ENCODE measurements at regions not wholly inside any gene's neighbourhood (a gene's known extent, or its start where the extent isn't known, plus 50 kb on each side); places are given as distances from the start of the nearest gene placed in this dataset.

DNA sequence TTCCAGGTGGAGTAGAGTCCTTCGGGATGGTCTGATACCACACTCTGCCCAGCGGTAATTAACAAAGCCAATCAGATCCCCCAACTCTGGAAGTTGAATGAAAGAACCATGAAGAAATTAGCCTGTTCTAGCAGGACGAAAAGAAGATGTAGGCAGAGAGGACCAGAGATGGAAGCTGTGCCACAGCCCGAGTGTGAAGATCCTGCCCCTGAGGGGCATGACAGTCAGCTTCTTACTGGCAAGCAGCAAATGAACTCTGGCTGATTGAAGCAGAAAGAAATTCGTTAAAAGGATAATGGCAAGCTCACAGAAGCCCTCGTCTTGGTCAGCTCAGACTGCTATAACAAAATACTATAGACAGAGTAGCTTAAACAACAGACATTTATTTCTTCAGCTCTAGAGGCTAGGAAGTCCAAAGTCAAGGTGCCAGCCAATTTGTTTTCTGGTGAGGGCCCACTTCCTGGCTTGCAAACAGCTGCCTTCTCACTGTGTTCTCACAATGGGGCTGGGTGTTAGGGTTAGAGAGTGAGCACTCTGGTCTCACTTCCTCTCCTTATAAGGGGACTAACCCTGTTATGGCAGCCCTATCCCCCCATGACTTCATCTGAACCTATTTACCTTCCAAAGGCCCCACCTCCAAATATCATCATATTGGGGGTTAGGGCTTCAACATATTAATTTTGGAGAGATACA is 307.1 kb downstream of the VPS13C start:
- TF ChIP-seq, protein P1, sequence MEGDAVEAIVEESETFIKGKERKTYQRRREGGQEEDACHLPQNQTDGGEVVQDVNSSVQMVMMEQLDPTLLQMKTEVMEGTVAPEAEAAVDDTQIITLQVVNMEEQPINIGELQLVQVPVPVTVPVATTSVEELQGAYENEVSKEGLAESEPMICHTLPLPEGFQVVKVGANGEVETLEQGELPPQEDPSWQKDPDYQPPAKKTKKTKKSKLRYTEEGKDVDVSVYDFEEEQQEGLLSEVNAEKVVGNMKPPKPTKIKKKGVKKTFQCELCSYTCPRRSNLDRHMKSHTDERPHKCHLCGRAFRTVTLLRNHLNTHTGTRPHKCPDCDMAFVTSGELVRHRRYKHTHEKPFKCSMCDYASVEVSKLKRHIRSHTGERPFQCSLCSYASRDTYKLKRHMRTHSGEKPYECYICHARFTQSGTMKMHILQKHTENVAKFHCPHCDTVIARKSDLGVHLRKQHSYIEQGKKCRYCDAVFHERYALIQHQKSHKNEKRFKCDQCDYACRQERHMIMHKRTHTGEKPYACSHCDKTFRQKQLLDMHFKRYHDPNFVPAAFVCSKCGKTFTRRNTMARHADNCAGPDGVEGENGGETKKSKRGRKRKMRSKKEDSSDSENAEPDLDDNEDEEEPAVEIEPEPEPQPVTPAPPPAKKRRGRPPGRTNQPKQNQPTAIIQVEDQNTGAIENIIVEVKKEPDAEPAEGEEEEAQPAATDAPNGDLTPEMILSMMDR (IDR thresholded peaks at IDR 0.05) = no peak
- no peak for TF ChIP-seq POLR2A (IDR thresholded peaks at IDR 0.05)
- no peak for TF ChIP-seq EP300 (IDR thresholded peaks at IDR 0.05)
- WGBS, 2 donors = 85 to 89% methylated on average over 6 of the region's 6 CpGs

DNA sequence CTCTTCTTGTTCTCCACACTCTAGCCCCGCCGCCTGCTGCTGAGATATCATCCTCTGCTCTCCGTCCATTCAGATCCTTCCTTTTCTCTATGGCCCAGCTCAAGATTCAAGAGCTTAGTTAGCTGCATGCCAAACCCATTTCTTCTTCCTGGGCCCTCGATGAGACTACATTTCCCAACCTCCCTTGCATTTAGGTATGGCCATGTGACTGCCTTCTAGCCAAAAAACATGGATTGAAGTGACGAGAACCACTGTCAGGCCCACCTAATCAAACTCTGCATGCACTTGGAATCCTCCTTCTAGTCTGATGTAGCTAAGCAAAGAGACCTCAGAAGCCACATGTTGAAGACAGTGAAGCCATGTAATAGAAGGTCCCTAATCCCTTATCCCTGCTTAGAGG is 308.2 kb downstream of the VPS13C start:
- no peak for DNase-seq (ENCODE audit: low spot score in 2 of 2)
- TF ChIP-seq POLR2A (IDR thresholded peaks at IDR 0.05) = no peak
- no peak for TF ChIP-seq EP300 (IDR thresholded peaks at IDR 0.05)
- TF ChIP-seq, protein P1 (IDR thresholded peaks at IDR 0.05) = no peak
- H3K36me3 ChIP-seq = no peaks in the 10 kb centered on the region
- H3K27ac ChIP-seq = no peak overlapping the region
- no peak overlapping the region for H3K4me3 ChIP-seq
- H3K9me3 ChIP-seq = no peaks in the 10 kb centered on the region
- H3K4me1 ChIP-seq = no peaks in the 10 kb centered on the region
- no peaks in the 10 kb centered on the region for H3K27me3 ChIP-seq
- WGBS, 2 donors = 73 to 75% methylated on average over 5 of the region's 5 CpGs

More for the DNA sequence above, 307.1 kb downstream of the VPS13C start:
- no peaks in the 10 kb centered on the region for H3K36me3 ChIP-seq
- no peaks in the 10 kb centered on the region for H3K4me1 ChIP-seq
- DNase-seq (ENCODE audit: low spot score in 2 of 2) = no peak
- H3K9me3 ChIP-seq = no peaks in the 10 kb centered on the region
- H3K4me3 ChIP-seq = no peak overlapping the region
- H3K27me3 ChIP-seq = no peaks in the 10 kb centered on the region
- H3K27ac ChIP-seq = no peak overlapping the region

DNA sequence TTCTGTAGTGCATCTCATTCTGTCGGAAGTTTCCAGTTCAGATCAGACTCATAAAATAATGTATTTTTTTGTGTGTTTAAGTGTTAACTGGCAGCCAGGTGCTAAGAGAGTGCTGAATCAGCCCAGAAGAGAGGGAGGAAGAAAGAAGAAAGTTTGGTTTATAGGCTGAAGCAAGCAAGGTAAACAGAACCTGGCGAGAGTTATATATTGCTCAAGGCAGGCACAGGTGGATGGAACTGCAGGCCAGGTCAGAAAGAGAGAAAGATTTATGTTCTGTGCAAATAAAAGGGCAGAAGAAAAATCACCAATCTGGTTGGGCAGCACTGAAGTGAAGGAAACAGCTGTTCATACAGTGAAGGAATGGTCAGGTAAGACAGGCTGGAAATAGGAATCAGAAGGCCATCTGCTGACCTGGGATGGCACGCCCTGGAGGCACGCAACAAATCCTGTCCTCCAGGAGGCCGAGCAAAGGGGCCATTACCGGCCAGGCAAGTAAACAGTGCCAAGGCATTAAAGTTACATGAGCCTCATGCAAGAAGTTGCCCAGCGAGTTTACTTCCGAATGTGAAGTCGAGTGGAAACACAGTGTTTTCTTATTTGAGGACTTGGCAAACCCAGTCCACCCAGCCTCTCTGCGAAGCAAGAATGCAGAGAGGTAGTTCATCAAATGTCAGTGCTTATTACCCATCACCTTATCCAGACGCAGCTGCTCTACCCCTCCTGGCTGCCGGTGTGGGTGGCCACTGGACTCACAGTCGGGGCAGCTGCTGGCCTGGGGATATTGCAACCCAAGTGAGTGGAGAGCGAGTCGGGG is 309.8 kb downstream of the VPS13C start:
- no peak for DNase-seq (ENCODE audit: low spot score in 2 of 2)
- no peaks in the 10 kb centered on the region for H3K36me3 ChIP-seq
- no peaks in the 10 kb centered on the region for H3K9me3 ChIP-seq
- no peaks in the 10 kb centered on the region for H3K27me3 ChIP-seq
- no peaks in the 10 kb centered on the region for H3K4me1 ChIP-seq
- no peak overlapping the region for H3K27ac ChIP-seq
- no peak overlapping the region for H3K4me3 ChIP-seq
- TF ChIP-seq EP300 (IDR thresholded peaks at IDR 0.05) = no peak
- TF ChIP-seq, protein P1 (IDR thresholded peaks at IDR 0.05) = no peak
- TF ChIP-seq POLR2A (IDR thresholded peaks at IDR 0.05) = no peak
- 81 to 84% methylated on average over 15 of the region's 15 CpGs for WGBS, 2 donors

DNA sequence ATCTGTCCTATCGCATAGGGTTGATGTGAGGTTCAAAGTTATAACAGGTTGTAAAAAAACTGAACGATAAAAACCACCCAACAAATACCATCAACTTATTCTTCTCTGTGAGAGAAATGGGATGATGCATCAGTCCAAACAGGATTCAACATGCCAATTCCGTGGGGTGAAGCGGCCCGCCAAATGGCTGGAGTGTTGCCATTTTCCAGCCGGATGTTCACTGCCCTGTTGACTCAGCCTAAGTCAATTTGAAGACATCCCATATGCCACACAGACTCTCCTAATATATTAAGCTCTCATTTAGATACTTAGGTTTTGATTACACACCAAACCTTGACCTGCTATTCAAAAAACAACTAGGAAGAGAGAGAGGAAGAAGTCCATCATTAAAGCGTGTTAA is 311.1 kb downstream of the VPS13C start:
- Histone ChIP-seq H3K36me3 (no peaks in the 10 kb centered on the region), H3K4me3 (no peak overlapping the region), H3K4me1 (no peaks in the 10 kb centered on the region), H3K27me3 (no peaks in the 10 kb centered on the region), H3K27ac (no peak overlapping the region), H3K9me3 (no peaks in the 10 kb centered on the region)
- TF ChIP-seq, protein P1 (IDR thresholded peaks at IDR 0.05) = no peak
- no peak for TF ChIP-seq EP300 (IDR thresholded peaks at IDR 0.05)
- TF ChIP-seq POLR2A (IDR thresholded peaks at IDR 0.05) = no peak
- DNase-seq (ENCODE audit: low spot score in 2 of 2) = no peak
- WGBS, 2 donors = 86 to 92% methylated on average over 7 of the region's 7 CpGs

DNA sequence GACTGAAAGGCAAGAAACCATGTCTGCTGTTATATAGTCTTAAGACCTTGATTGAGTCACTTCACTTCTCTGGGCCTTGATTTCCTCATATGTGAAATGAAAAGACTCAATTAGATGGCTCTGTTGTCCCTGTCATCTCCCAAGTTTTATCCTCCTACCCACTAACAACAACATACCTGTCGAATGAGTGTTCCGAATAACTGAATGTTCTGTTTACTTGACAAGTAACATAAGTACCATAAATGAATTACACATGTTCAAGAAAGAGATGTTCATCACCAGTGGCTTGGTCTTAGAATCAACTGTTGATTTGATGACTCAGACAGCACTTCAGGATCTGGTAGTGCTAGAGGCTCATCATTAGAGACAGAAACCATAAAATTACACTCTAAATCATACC is 311.7 kb downstream of the VPS13C start:
- H3K27ac ChIP-seq = no peak overlapping the region
- 92 to 96% methylated on average over 2 of the region's 2 CpGs for WGBS, 2 donors
- no peak for DNase-seq (ENCODE audit: low spot score in 2 of 2)
- no peaks in the 10 kb centered on the region for H3K9me3 ChIP-seq
- TF ChIP-seq, protein P1 (IDR thresholded peaks at IDR 0.05) = no peak
- TF ChIP-seq POLR2A (IDR thresholded peaks at IDR 0.05) = no peak
- no peak for TF ChIP-seq EP300 (IDR thresholded peaks at IDR 0.05)
- no peak overlapping the region for H3K4me3 ChIP-seq
- H3K36me3 ChIP-seq = no peaks in the 10 kb centered on the region
- peaks cover 0 to 3% (median 0%) of the 10 kb centered on the region in 4 donors for H3K4me1 ChIP-seq
- no peaks in the 10 kb centered on the region for H3K27me3 ChIP-seq

All from tibial nerve (tissue), 4 donors.